ENCODE measurements at regions not wholly inside any gene's neighbourhood (a gene's known extent, or its start where the extent isn't known, plus 50 kb on each side); places are given as distances from the start of the nearest gene placed in this dataset.

GRCh38 chrX:139026406-139026805 is 314.9 kb upstream of the FGF13 start:
- H3K27me3 ChIP-seq (ENCODE audit: control insufficient read depth, insufficient read depth, low read length, poor library complexity, severe bottlenecking) = no peaks in the 10 kb centered on the region
- peaks cover 7% of the 10 kb centered on the region for H3K4me1 Mint-ChIP-seq
- no peaks in the 10 kb centered on the region for H3K27me3 Mint-ChIP-seq (ENCODE audit: insufficient read depth)
- H3K4me1 ChIP-seq (ENCODE audit: control insufficient read depth, insufficient read depth, low read length) = no peaks in the 10 kb centered on the region
- H3K9me3 ChIP-seq (ENCODE audit: control insufficient read depth, low read length) = no peaks in the 10 kb centered on the region
- no peak overlapping the region for H3K4me3 Mint-ChIP-seq
- peak overlapping the region; percentile 16 for H3K27ac Mint-ChIP-seq
- no peak for DNase-seq
- 93% methylated on average over 2 of the region's 2 CpGs; no CpG with 5 or more reads in 1 of the 2 experiments for WGBS, 2 experiments (ENCODE audit: insufficient coverage in 1 of 2, insufficient read length in 1 of 2)
- H3K36me3 Mint-ChIP-seq (ENCODE audit: low read depth) = no peaks in the 10 kb centered on the region
- no peak for TF ChIP-seq CTCF (conservative IDR thresholded peaks at IDR 0.05)
- no peak overlapping the region for H3K4me3 ChIP-seq (ENCODE audit: low read length)
- no peaks in the 10 kb centered on the region for H3K36me3 ChIP-seq (ENCODE audit: control insufficient read depth, insufficient read depth, low read length)
- no peaks in the 10 kb centered on the region for H3K9me3 Mint-ChIP-seq
- no peak overlapping the region for H3K27ac ChIP-seq (ENCODE audit: low read depth, low read length)
- H3K9ac ChIP-seq (ENCODE audit: extremely low read depth, low read length, poor library complexity, severe bottlenecking) = no peak overlapping the region

- Mint-ChIP-seq H3K27ac (no peak overlapping the region), H3K4me3 (no peak overlapping the region), H3K9me3 (no peaks in the 10 kb centered on the region), H3K27me3 (ENCODE audit: insufficient read depth) (no peaks in the 10 kb centered on the region), H3K36me3 (ENCODE audit: low read depth) (no peaks in the 10 kb centered on the region), H3K4me1 (peaks cover 7% of the 10 kb centered on the region)
- Histone ChIP-seq H3K27ac (ENCODE audit: low read depth, low read length) (no peak overlapping the region), H3K36me3 (ENCODE audit: control insufficient read depth, insufficient read depth, low read length) (no peaks in the 10 kb centered on the region), H3K4me1 (ENCODE audit: control insufficient read depth, insufficient read depth, low read length) (no peaks in the 10 kb centered on the region), H3K4me3 (ENCODE audit: low read length) (no peak overlapping the region), H3K9ac (ENCODE audit: extremely low read depth, low read length, poor library complexity, severe bottlenecking) (no peak overlapping the region), H3K9me3 (ENCODE audit: control insufficient read depth, low read length) (no peaks in the 10 kb centered on the region), H3K27me3 (ENCODE audit: control insufficient read depth, insufficient read depth, low read length, poor library complexity, severe bottlenecking) (no peaks in the 10 kb centered on the region)
- TF ChIP-seq CTCF (conservative IDR thresholded peaks at IDR 0.05) = no peak
- DNase-seq = no peak
Observed at GRCh38 chrX:139025816-139026215, 314.3 kb upstream of the FGF13 start.

GRCh38 chrX:139023531-139023930 is 312.0 kb upstream of the FGF13 start:
- no peak overlapping the region for H3K4me3 ChIP-seq (ENCODE audit: low read length)
- no peaks in the 10 kb centered on the region for H3K4me1 ChIP-seq (ENCODE audit: control insufficient read depth, insufficient read depth, low read length)
- no peak overlapping the region for H3K9ac ChIP-seq (ENCODE audit: extremely low read depth, low read length, poor library complexity, severe bottlenecking)
- H3K27me3 ChIP-seq (ENCODE audit: control insufficient read depth, insufficient read depth, low read length, poor library complexity, severe bottlenecking) = no peaks in the 10 kb centered on the region
- WGBS, 2 experiments (ENCODE audit: insufficient coverage in 1 of 2, insufficient read length in 1 of 2) = 100% methylated on average over 2 of the region's 3 CpGs; no CpG with 5 or more reads in 1 of the 2 experiments
- no peaks in the 10 kb centered on the region for H3K36me3 ChIP-seq (ENCODE audit: control insufficient read depth, insufficient read depth, low read length)
- no peak overlapping the region for H3K27ac ChIP-seq (ENCODE audit: low read depth, low read length)
- TF ChIP-seq CTCF (conservative IDR thresholded peaks at IDR 0.05) = no peak
- no peaks in the 10 kb centered on the region for H3K36me3 Mint-ChIP-seq (ENCODE audit: low read depth)
- peaks cover 2% of the 10 kb centered on the region for H3K4me1 Mint-ChIP-seq
- no peak for DNase-seq
- H3K27ac Mint-ChIP-seq = no peak overlapping the region
- H3K9me3 Mint-ChIP-seq = no peaks in the 10 kb centered on the region
- no peak overlapping the region for H3K4me3 Mint-ChIP-seq
- H3K9me3 ChIP-seq (ENCODE audit: control insufficient read depth, low read length) = no peaks in the 10 kb centered on the region
- H3K27me3 Mint-ChIP-seq (ENCODE audit: insufficient read depth) = no peaks in the 10 kb centered on the region

All from endodermal cell (in vitro differentiated cells).